ENCODE measurements at regions not wholly inside any gene's neighbourhood (a gene's known extent, or its start where the extent isn't known, plus 50 kb on each side); places are given as distances from the start of the nearest gene placed in this dataset.

- Mint-ChIP-seq H3K4me1 (peaks cover 28% of the 10 kb centered on the region), H3K9me3 (no peaks in the 10 kb centered on the region), H3K27ac (no peak overlapping the region), H3K27me3 (ENCODE audit: insufficient read depth, low read depth, poor library complexity) (peaks cover 1% of the 10 kb centered on the region), H3K4me3 (no peak overlapping the region), H3K36me3 (ENCODE audit: low read depth) (no peaks in the 10 kb centered on the region)
- Histone ChIP-seq H3K27me3 (ENCODE audit: insufficient read depth) (no peaks in the 10 kb centered on the region), H3K27ac (ENCODE audit: low read depth) (no peak overlapping the region), H3K79me2 (replicated peaks; ENCODE audit: insufficient read depth) (no peaks in the 10 kb centered on the region), H3K36me3 (ENCODE audit: insufficient read depth) (no peaks in the 10 kb centered on the region), H3K4me2 (no peak overlapping the region), H3K9me2 (ENCODE audit: insufficient read depth) (0 out of 2 replicates have a peak, but pooled peaks cover 2% of the 10 kb centered on the region), H3K4me1 (ENCODE audit: insufficient read depth) (no peaks in the 10 kb centered on the region; the same call in 1 of the 2 replicates), H4K20me1 (replicated peaks; ENCODE audit: insufficient read depth) (no peaks in the 10 kb centered on the region), H3F3A (replicated peaks; ENCODE audit: low read depth) (no peaks in the 10 kb centered on the region), H3K4me3 (no peak overlapping the region), H2AFZ (no peak overlapping the region)
- DNase-seq (ENCODE audit: low spot score): no peak
- ATAC-seq: no peak
- TF ChIP-seq STAT1 (IDR thresholded peaks at IDR 0.05; ENCODE audit: unreplicated experiment) (no peak), POLR2AphosphoS5 (IDR thresholded peaks at IDR 0.05; ENCODE audit: low read depth) (no peak), ZNF462 (CRISPR knock-in tag; IDR thresholded peaks at IDR 0.05) (no peak), ZNF114 (CRISPR knock-in tag; IDR thresholded peaks at IDR 0.05) (no peak), ZNF331 (CRISPR knock-in tag; IDR thresholded peaks at IDR 0.05; ENCODE audit: low read depth) (no peak), EZH2phosphoT487 (IDR thresholded peaks at IDR 0.05; ENCODE audit: unreplicated experiment) (no peak), JUNB (IDR thresholded peaks at IDR 0.05; ENCODE audit: unreplicated experiment) (no peak), NANOG (IDR thresholded peaks at IDR 0.05; ENCODE audit: borderline replicate concordance) (no peak), CREB1 (CRISPR knock-in tag; IDR thresholded peaks at IDR 0.05; ENCODE audit: low read depth) (no peak), EZH2 (IDR thresholded peaks at IDR 0.05; ENCODE audit: low read depth, unreplicated experiment) (no peak)
- TF ChIP-seq, protein P1, sequence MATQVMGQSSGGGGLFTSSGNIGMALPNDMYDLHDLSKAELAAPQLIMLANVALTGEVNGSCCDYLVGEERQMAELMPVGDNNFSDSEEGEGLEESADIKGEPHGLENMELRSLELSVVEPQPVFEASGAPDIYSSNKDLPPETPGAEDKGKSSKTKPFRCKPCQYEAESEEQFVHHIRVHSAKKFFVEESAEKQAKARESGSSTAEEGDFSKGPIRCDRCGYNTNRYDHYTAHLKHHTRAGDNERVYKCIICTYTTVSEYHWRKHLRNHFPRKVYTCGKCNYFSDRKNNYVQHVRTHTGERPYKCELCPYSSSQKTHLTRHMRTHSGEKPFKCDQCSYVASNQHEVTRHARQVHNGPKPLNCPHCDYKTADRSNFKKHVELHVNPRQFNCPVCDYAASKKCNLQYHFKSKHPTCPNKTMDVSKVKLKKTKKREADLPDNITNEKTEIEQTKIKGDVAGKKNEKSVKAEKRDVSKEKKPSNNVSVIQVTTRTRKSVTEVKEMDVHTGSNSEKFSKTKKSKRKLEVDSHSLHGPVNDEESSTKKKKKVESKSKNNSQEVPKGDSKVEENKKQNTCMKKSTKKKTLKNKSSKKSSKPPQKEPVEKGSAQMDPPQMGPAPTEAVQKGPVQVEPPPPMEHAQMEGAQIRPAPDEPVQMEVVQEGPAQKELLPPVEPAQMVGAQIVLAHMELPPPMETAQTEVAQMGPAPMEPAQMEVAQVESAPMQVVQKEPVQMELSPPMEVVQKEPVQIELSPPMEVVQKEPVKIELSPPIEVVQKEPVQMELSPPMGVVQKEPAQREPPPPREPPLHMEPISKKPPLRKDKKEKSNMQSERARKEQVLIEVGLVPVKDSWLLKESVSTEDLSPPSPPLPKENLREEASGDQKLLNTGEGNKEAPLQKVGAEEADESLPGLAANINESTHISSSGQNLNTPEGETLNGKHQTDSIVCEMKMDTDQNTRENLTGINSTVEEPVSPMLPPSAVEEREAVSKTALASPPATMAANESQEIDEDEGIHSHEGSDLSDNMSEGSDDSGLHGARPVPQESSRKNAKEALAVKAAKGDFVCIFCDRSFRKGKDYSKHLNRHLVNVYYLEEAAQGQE (IDR thresholded peaks at IDR 0.05; ENCODE audit: unreplicated experiment): no peak
- TF ChIP-seq, protein P2, sequence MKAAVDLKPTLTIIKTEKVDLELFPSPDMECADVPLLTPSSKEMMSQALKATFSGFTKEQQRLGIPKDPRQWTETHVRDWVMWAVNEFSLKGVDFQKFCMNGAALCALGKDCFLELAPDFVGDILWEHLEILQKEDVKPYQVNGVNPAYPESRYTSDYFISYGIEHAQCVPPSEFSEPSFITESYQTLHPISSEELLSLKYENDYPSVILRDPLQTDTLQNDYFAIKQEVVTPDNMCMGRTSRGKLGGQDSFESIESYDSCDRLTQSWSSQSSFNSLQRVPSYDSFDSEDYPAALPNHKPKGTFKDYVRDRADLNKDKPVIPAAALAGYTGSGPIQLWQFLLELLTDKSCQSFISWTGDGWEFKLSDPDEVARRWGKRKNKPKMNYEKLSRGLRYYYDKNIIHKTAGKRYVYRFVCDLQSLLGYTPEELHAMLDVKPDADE (IDR thresholded peaks at IDR 0.05): no peak
- TF ChIP-seq, protein P3, sequence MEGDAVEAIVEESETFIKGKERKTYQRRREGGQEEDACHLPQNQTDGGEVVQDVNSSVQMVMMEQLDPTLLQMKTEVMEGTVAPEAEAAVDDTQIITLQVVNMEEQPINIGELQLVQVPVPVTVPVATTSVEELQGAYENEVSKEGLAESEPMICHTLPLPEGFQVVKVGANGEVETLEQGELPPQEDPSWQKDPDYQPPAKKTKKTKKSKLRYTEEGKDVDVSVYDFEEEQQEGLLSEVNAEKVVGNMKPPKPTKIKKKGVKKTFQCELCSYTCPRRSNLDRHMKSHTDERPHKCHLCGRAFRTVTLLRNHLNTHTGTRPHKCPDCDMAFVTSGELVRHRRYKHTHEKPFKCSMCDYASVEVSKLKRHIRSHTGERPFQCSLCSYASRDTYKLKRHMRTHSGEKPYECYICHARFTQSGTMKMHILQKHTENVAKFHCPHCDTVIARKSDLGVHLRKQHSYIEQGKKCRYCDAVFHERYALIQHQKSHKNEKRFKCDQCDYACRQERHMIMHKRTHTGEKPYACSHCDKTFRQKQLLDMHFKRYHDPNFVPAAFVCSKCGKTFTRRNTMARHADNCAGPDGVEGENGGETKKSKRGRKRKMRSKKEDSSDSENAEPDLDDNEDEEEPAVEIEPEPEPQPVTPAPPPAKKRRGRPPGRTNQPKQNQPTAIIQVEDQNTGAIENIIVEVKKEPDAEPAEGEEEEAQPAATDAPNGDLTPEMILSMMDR (conservative IDR thresholded peaks at IDR 0.05; ENCODE audit: low read depth in 2 of 2): no peak
These were observed 457.3 kb upstream of the ARRDC3 start for GRCh38 chr5:91840412-91840811.

Data from GM23338 (cell line).